ENCODE measurements at regions not wholly inside any gene's neighbourhood (a gene's known extent, or its start where the extent isn't known, plus 50 kb on each side); places are given as distances from the start of the nearest gene placed in this dataset.

DNA sequence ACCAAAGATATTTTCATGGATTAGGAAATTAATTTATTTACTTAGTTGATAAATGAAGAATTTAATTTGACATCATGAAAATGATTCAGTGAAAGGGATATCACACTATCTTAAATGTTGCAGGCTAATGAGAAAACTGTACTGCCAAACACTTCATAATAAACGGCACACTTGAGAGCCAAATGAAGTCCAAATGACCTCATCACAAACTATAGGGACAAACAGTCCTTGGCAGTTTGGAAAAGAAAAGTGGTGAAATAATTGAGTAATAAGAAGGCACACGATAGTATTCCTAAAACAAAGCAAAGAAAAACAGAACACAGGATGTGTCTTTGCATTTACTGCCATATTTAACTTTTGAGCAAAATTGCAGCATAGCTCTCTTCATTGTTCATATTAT, 116.9 kb upstream of the TLR4 start:
- TF ChIP-seq, protein P1, sequence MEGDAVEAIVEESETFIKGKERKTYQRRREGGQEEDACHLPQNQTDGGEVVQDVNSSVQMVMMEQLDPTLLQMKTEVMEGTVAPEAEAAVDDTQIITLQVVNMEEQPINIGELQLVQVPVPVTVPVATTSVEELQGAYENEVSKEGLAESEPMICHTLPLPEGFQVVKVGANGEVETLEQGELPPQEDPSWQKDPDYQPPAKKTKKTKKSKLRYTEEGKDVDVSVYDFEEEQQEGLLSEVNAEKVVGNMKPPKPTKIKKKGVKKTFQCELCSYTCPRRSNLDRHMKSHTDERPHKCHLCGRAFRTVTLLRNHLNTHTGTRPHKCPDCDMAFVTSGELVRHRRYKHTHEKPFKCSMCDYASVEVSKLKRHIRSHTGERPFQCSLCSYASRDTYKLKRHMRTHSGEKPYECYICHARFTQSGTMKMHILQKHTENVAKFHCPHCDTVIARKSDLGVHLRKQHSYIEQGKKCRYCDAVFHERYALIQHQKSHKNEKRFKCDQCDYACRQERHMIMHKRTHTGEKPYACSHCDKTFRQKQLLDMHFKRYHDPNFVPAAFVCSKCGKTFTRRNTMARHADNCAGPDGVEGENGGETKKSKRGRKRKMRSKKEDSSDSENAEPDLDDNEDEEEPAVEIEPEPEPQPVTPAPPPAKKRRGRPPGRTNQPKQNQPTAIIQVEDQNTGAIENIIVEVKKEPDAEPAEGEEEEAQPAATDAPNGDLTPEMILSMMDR (IDR thresholded peaks at IDR 0.05) = no peak
- TF ChIP-seq POLR2AphosphoS5 (IDR thresholded peaks at IDR 0.05) = no peak
- TF ChIP-seq POLR2A (IDR thresholded peaks at IDR 0.05) = no peak
